K562 (cell line): ENCODE measurements at regions not wholly inside any gene's neighbourhood (a gene's known extent, or its start where the extent isn't known, plus 50 kb on each side); places are given as distances from the start of the nearest gene placed in this dataset.

Source experiments
- ATAC-seq: fragments of 200-7000 bp; cut with Tn5 transposase; 3 replicates; pipeline ENCODE4 v1.9.1; 2020; ENCODE audit warnings: moderate library complexity
- BruUV-seq: library from RNA; stranded (reverse); fragments of 400-500 nt; replicated peaks from 2 replicates; lab custom pipeline; 2021; lab: Mats Ljungman, UMichigan
- CTCF ChIA-PET: fragments of 300-600 bp; formaldehyde crosslinking; extraction: SDS; loops from one replicate; lab custom pipeline; 2021; ENCODE audit warnings: low intra/inter-chr PET ratio; lab: Yijun Ruan, JAX
- POLR2A ChIA-PET: fragments of 300-600, 350-650 bp; sonication (Branson Sonifier 250); formaldehyde crosslinking; extraction: SDS; loops from one replicate; lab custom pipeline; 2021; ENCODE audit warnings: antibody characterized with exemption, inconsistent platforms; lab: Yijun Ruan, JAX
- DNase-seq, 4 experiments: peaks; one replicate each; pipeline versions ENCODE4 v3.0.0 to v3.0.0-alpha.2; 2011 to 2018; ENCODE audit warnings: low spot score in 3 of 4, mixed read lengths in 3 of 4; ENCODE audit errors: extremely low read depth in 1 of 4
- FAIRE-seq: peaks from 2 replicates; lab custom pipeline; 2011; peaks lifted over from hg19 to GRCh38; lab: Jason Lieb, UNC
- H2AFZ ChIP-seq: 2 replicates; pipeline ENCODE4 v1.6.0; 2011; ENCODE audit warnings: low read depth, low read length, control low read depth, inconsistent platforms
- H3K27ac ChIP-seq: fragments of 200-600 bp; 3 replicates; pipeline ENCODE4 v1.8.0; 2011; ENCODE audit warnings: low read depth, mild to moderate bottlenecking, control low read depth, inconsistent platforms, low read length, moderate library complexity, mixed read lengths; ENCODE audit errors: extremely low read depth
- H3K27me3 ChIP-seq, 2 experiments: fragments of 300-600 bp in 1 of 2; 2 replicates in 1 of 2; 3 replicates in 1 of 2; pipeline versions ENCODE4 v1.6.0 to v1.8.0; 2011; ENCODE audit warnings: inconsistent platforms in 2 of 2, low read length in 2 of 2, mild to moderate bottlenecking in 1 of 2, mixed read lengths in 1 of 2, moderate library complexity in 1 of 2; ENCODE audit not compliant: control insufficient read depth in 2 of 2, insufficient read depth in 2 of 2
- H3K36me3 ChIP-seq: fragments of 300-600 bp; 3 replicates; pipeline ENCODE4 v1.8.0; 2011; ENCODE audit warnings: mild to moderate bottlenecking, low read length, inconsistent platforms; ENCODE audit not compliant: control insufficient read depth, insufficient read depth
- H3K4me1 ChIP-seq, 2 experiments: fragments of 200-600 bp in 1 of 2; replicated peaks in 1 of 2; 2 replicates in 1 of 2; 3 replicates in 1 of 2; pipeline versions ENCODE4 v1.5.1 to v1.8.0; 2011; ENCODE audit warnings: inconsistent platforms in 2 of 2, low read length in 2 of 2, mild to moderate bottlenecking in 1 of 2, mixed read lengths in 1 of 2, moderate library complexity in 1 of 2; ENCODE audit not compliant: control insufficient read depth in 2 of 2, insufficient read depth in 2 of 2
- H3K4me2 ChIP-seq: 2 replicates; pipeline ENCODE4 v1.6.1; 2011; ENCODE audit warnings: low read length, control low read depth, inconsistent platforms, mixed read lengths; ENCODE audit not compliant: insufficient read depth
- H3K4me3 ChIP-seq: fragments of 200-600 bp; sonication (generic), shearing (Covaris generic); 2 replicates; pipeline ENCODE4 v1.5.1; 2016; ENCODE audit warnings: control low read depth, inconsistent platforms
- H3K79me2 ChIP-seq: fragments of 200-600 bp; 3 replicates; pipeline ENCODE4 v1.8.0; 2011; ENCODE audit warnings: low read length, inconsistent platforms; ENCODE audit not compliant: control insufficient read depth, insufficient read depth
- H3K9ac ChIP-seq, 2 experiments: 2 replicates each; pipeline versions ENCODE4 v1.6.0 to v1.6.1; 2011; ENCODE audit warnings: low read depth in 2 of 2, low read length in 2 of 2, control low read depth in 1 of 2, inconsistent platforms in 1 of 2, mild to moderate bottlenecking in 1 of 2, mixed read lengths in 1 of 2; ENCODE audit not compliant: insufficient read depth in 1 of 2
- H3K9me1 ChIP-seq: one replicate; pipeline ENCODE4 v1.6.0; 2011; ENCODE audit warnings: inconsistent platforms, mild to moderate bottlenecking, low read length, moderate library complexity; ENCODE audit not compliant: control insufficient read depth, insufficient read depth
- H3K9me3 ChIP-seq: replicated peaks from 2 replicates; pipeline ENCODE4 v1.5.1; 2011; ENCODE audit warnings: low read depth, low read length, inconsistent platforms; ENCODE audit not compliant: control insufficient read depth, insufficient read depth
- H4K20me1 ChIP-seq: replicated peaks from 2 replicates; pipeline ENCODE4 v1.6.1; 2011; ENCODE audit warnings: low read length, inconsistent platforms, mixed read lengths; ENCODE audit not compliant: control insufficient read depth, insufficient read depth
- CHD1 ChIP-seq: fragments of 200-600 bp; sonication (generic); IDR thresholded peaks from one replicate; pipeline ENCODE4 v1.6.1; 2012; ENCODE audit warnings: mild to moderate bottlenecking, moderate library complexity, low read length, inconsistent platforms
- L3MBTL2 ChIP-seq: fragments of 450-650 bp; IDR thresholded peaks from 2 replicates; pipeline ENCODE4 v1.6.1; 2016; ENCODE audit warnings: mild to moderate bottlenecking, moderate library complexity
- NCOA4 ChIP-seq: fragments of 450-650 bp; IDR thresholded peaks from 2 replicates; pipeline ENCODE4 v1.6.1; 2018; ENCODE audit warnings: mild to moderate bottlenecking; ENCODE audit not compliant: partially characterized antibody
- POLR2AphosphoS5 ChIP-seq: IDR thresholded peaks from 2 replicates; pipeline ENCODE4 v1.6.1; 2011; ENCODE audit warnings: mild to moderate bottlenecking, low read depth, low read length, moderate library complexity; ENCODE audit not compliant: control insufficient read depth, insufficient read depth
- SMARCB1 ChIP-seq: IDR thresholded peaks from 2 replicates; pipeline ENCODE4 v1.6.1; 2011; ENCODE audit warnings: improper control_type of control experiment, low read depth; ENCODE audit not compliant: insufficient read length
- ZNF668 ChIP-seq: fragments of 250-450 bp; sonication (Bioruptor Pico); IDR thresholded peaks from 2 replicates; pipeline ENCODE4 v1.8.0; 2022; ENCODE audit warnings: mild to moderate bottlenecking, inconsistent platforms
- ZNF75A ChIP-seq: fragments of 450-650 bp; formaldehyde crosslinking; IDR thresholded peaks from 2 replicates; pipeline ENCODE4 v1.4.0; 2020; ENCODE audit warnings: mild to moderate bottlenecking
- WGBS: fragments of 100-300 bp; shearing (Covaris generic); methylation state at CpG from one replicate; pipeline ENCODE4 v1.1.6; 2016; ENCODE audit warnings: low coverage, mixed read lengths; ENCODE audit not compliant: insufficient coverage; ENCODE audit errors: missing lambda C conversion rate; 5-methylcytosine and 5-hydroxymethylcytosine counted together
- in situ Hi-C: fragments of 300-500 bp; cut with MboI; formaldehyde crosslinking; loops from 4 replicates; pipeline ENCODE4 v1.15.0; 2018; ENCODE audit warnings: inconsistent platforms, mixed read lengths
- intact Hi-C: fragments of 100-400 bp; cut with micrococcal nuclease; formaldehyde crosslinking; loops from 2 replicates; pipeline ENCODE4 v1.14.2; 2022
- TF ChIP-seq, protein P1 (sequence below): fragments of 250-450 bp; sonication (Bioruptor Pico); IDR thresholded peaks from 2 replicates; pipeline ENCODE4 v1.4.0; 2020; ENCODE audit warnings: mild to moderate bottlenecking, moderate library complexity
- TF ChIP-seq, protein P2 (sequence below): fragments of 250-450 bp; sonication (Bioruptor Pico); IDR thresholded peaks from 2 replicates; pipeline ENCODE4 v1.8.0; 2022; ENCODE audit warnings: inconsistent platforms, mild to moderate bottlenecking, moderate library complexity, borderline replicate concordance

DNA sequence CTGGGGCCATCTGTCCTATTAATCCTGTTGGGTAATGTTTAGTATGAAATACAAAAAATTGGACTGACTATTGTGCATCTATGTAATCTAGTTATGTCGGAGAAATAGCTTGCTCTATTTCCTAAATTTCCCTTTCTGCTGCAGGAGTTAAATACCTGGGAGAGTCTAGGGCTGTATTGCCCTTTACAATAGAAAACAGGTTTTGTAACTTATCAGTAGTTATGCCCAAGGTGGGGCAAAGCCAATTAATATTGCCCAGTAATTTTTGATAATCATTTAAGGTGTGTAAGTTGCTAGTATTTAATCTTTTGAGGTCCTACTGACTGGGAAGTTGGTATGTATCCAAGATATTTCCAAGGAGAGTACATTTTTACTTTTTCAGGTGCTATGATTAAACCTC is 838.1 kb downstream of the DACH1 start (continued):
- TF ChIP-seq, protein P1, sequence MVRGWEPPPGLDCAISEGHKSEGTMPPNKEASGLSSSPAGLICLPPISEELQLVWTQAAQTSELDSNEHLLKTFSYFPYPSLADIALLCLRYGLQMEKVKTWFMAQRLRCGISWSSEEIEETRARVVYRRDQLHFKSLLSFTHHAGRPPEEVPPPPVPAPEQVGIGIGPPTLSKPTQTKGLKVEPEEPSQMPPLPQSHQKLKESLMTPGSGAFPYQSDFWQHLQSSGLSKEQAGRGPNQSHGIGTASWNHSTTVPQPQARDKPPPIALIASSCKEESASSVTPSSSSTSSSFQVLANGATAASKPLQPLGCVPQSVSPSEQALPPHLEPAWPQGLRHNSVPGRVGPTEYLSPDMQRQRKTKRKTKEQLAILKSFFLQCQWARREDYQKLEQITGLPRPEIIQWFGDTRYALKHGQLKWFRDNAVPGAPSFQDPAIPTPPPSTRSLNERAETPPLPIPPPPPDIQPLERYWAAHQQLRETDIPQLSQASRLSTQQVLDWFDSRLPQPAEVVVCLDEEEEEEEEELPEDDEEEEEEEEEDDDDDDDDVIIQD (CRISPR knock-in tag): no peak
- TF ChIP-seq L3MBTL2: no peak
- no peak for TF ChIP-seq ZNF75A (CRISPR knock-in tag)
- TF ChIP-seq SMARCB1: no peak
- TF ChIP-seq CHD1: no peak

DNA sequence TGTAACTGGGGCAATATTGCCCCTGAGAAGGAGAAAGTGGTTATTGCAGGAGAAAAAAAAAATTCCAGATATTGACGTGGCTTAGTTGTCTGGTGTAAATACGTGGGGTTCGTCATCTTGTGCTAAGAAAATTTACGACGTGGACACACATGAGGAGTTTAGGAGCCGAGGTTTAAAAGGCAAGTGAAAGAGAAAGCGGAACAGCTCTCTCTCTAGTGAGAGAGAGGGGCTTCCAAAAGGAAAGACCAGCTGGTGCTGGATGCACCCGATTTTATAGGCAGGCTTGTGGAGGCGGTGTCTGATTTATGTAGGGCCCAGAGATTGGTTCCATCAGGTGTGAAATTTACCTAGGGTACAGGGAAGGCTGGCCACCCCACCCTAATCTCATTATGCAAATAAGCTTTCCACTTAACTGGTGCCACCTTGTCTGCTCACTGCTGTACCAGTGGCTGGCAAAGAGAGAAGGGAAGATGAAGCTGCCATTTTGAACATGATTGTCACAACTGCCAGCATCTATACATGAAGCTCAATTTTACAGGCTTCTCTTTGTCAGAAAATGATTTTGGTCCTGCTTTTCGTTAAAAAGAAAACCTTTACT is 845.1 kb downstream of the DACH1 start:
- H2AFZ ChIP-seq: no peak overlapping the region
- no peak for ATAC-seq
- H4K20me1 ChIP-seq: no peaks in the 10 kb centered on the region
- H3K9me1 ChIP-seq: no peaks in the 10 kb centered on the region
- no peaks in the 10 kb centered on the region for H3K4me1 ChIP-seq
- TF ChIP-seq POLR2AphosphoS5 (no peak), ZNF668 (CRISPR knock-in tag) (no peak), NCOA4 (no peak)
- TF ChIP-seq, protein P2, sequence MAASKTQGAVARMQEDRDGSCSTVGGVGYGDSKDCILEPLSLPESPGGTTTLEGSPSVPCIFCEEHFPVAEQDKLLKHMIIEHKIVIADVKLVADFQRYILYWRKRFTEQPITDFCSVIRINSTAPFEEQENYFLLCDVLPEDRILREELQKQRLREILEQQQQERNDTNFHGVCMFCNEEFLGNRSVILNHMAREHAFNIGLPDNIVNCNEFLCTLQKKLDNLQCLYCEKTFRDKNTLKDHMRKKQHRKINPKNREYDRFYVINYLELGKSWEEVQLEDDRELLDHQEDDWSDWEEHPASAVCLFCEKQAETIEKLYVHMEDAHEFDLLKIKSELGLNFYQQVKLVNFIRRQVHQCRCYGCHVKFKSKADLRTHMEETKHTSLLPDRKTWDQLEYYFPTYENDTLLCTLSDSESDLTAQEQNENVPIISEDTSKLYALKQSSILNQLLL (CRISPR knock-in tag): no peak
- H3K36me3 ChIP-seq: no peaks in the 10 kb centered on the region
- ChIA-PET CTCF (no interaction called here), POLR2A (no interaction called here)
- DNase-seq: no peak
- no peak overlapping the region for H3K9ac ChIP-seq
- WGBS: 0% methylated on average over 7 of the region's 10 CpGs
- no peaks in the 10 kb centered on the region for H3K79me2 ChIP-seq
- in situ Hi-C loops (no loop called here), intact Hi-C loops (no loop called here)
- no peak overlapping the region for H3K4me2 ChIP-seq
- BruUV-seq: no TSS peak
- FAIRE-seq: no peak
- no peaks in the 10 kb centered on the region for H3K9me3 ChIP-seq
- no peak overlapping the region for H3K4me3 ChIP-seq
- H3K27me3 ChIP-seq: no peaks in the 10 kb centered on the region
- no peak overlapping the region for H3K27ac ChIP-seq
